IMR-90 (cell line): ENCODE measurements at regions not wholly inside any gene's neighbourhood (a gene's known extent, or its start where the extent isn't known, plus 50 kb on each side); places are given as distances from the start of the nearest gene placed in this dataset.

ENCODE experiments used
- CEBPB ChIP-seq: IDR thresholded peaks from 2 replicates; pipeline ENCODE4 v1.6.1; 2012; ENCODE audit warnings: low read depth, low read length, improper control_type of control experiment
- FOS ChIP-seq: fragments of 150-350 bp; IDR thresholded peaks from 2 replicates; pipeline ENCODE4 v1.6.1; 2016; ENCODE audit warnings: low read depth, low read length
- MAFK ChIP-seq: IDR thresholded peaks from 2 replicates; pipeline ENCODE4 v1.6.1; 2012; ENCODE audit warnings: low read depth, low read length, improper control_type of control experiment
- POLR2A ChIP-seq: IDR thresholded peaks from 2 replicates; pipeline ENCODE4 v1.6.1; 2012; ENCODE audit warnings: mild to moderate bottlenecking, low read depth, low read length
- SMC3 ChIP-seq: fragments of 150-350 bp; IDR thresholded peaks from 2 replicates; pipeline ENCODE4 v1.6.1; 2016; ENCODE audit warnings: low read depth, mild to moderate bottlenecking, antibody characterized with exemption, low read length, moderate library complexity
- TF ChIP-seq, protein P1 (sequence below): conservative IDR thresholded peaks from 2 replicates; pipeline ENCODE4 v1.5.1; 2012; ENCODE audit warnings: mild to moderate bottlenecking, low read depth, low read length, improper control_type of control experiment

DNA sequence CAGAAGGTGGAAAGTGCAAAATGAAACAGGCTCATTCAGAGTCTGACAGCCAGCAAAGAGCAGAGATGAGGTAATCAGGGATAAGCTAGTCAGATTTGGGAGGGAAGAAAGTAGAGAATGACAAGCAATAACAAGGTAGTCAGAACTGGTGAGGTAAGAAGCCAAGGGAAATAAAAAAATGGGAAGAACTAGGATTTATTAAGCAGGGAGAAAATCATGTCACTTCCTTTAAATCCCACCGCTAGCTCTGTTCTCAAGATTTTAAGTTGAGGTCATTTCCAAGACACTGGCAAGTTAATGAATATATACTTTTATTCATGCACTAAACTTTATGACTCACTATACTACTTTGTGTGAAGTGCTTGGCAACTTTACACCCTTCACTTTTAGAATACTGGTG lies 1106.8 kb downstream of the IGSF11 start:
- TF ChIP-seq, protein P1, sequence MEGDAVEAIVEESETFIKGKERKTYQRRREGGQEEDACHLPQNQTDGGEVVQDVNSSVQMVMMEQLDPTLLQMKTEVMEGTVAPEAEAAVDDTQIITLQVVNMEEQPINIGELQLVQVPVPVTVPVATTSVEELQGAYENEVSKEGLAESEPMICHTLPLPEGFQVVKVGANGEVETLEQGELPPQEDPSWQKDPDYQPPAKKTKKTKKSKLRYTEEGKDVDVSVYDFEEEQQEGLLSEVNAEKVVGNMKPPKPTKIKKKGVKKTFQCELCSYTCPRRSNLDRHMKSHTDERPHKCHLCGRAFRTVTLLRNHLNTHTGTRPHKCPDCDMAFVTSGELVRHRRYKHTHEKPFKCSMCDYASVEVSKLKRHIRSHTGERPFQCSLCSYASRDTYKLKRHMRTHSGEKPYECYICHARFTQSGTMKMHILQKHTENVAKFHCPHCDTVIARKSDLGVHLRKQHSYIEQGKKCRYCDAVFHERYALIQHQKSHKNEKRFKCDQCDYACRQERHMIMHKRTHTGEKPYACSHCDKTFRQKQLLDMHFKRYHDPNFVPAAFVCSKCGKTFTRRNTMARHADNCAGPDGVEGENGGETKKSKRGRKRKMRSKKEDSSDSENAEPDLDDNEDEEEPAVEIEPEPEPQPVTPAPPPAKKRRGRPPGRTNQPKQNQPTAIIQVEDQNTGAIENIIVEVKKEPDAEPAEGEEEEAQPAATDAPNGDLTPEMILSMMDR = no peak
- no peak for TF ChIP-seq POLR2A
- no peak for TF ChIP-seq CEBPB
- no peak for TF ChIP-seq FOS
- no peak for TF ChIP-seq MAFK
- no peak for TF ChIP-seq SMC3
